ENCODE measurements at regions not wholly inside any gene's neighbourhood (a gene's known extent, or its start where the extent isn't known, plus 50 kb on each side); places are given as distances from the start of the nearest gene placed in this dataset.

GRCh38 chr3:71991681-71992080, 206.7 kb upstream of the PROK2 start:
- no peak for DNase-seq (ENCODE audit: low read depth)

- DNase-seq (ENCODE audit: low read depth), result no peak
Observed at GRCh38 chr3:71991046-71991445, 206.1 kb upstream of the PROK2 start.

- DNase-seq (ENCODE audit: low read depth), result no peak
Observed at GRCh38 chr3:71990545-71990944, 205.6 kb upstream of the PROK2 start.

- no peak for DNase-seq (ENCODE audit: low read depth)
Observed at GRCh38 chr3:71989165-71989564, 204.2 kb upstream of the PROK2 start.

GRCh38 chr3:71987828-71988227, 202.9 kb upstream of the PROK2 start:
- DNase-seq (ENCODE audit: low read depth), result no peak

- no peak for DNase-seq (ENCODE audit: low read depth)
Observed at GRCh38 chr3:71987089-71987735, 202.3 kb upstream of the PROK2 start.

GRCh38 chr3:71986606-71987005, 201.7 kb upstream of the PROK2 start:
- DNase-seq (ENCODE audit: low read depth), result no peak

GRCh38 chr3:71984843-71985613, 200.1 kb upstream of the PROK2 start:
- DNase-seq (ENCODE audit: low read depth), result no peak

GRCh38 chr3:71983694-71984093, 198.7 kb upstream of the PROK2 start:
- no peak for DNase-seq (ENCODE audit: low read depth)

GRCh38 chr3:71982506-71983258, 197.7 kb upstream of the PROK2 start:
- peak; percentile 79 for DNase-seq (ENCODE audit: low read depth)

- no peak for DNase-seq (ENCODE audit: low read depth)
Observed at GRCh38 chr3:71979175-71979574, 194.2 kb upstream of the PROK2 start.

GRCh38 chr3:71978150-71978721, 193.3 kb upstream of the PROK2 start:
- DNase-seq (ENCODE audit: low read depth), result no peak

GRCh38 chr3:71977525-71977924, 192.6 kb upstream of the PROK2 start:
- DNase-seq (ENCODE audit: low read depth), result no peak

GRCh38 chr3:71975573-71975972, 190.6 kb upstream of the PROK2 start:
- no peak for DNase-seq (ENCODE audit: low read depth)

GRCh38 chr3:71974786-71975185, 189.8 kb upstream of the PROK2 start:
- no peak for DNase-seq (ENCODE audit: low read depth)

- no peak for DNase-seq (ENCODE audit: low read depth)
Observed at GRCh38 chr3:71973274-71974030, 188.5 kb upstream of the PROK2 start.

- DNase-seq (ENCODE audit: low read depth), result peak; percentile 71
Observed at GRCh38 chr3:71972031-71972430, 187.1 kb upstream of the PROK2 start.

- DNase-seq (ENCODE audit: low read depth), result no peak
Observed at GRCh38 chr3:71968544-71968943, 183.6 kb upstream of the PROK2 start.

GRCh38 chr3:71966185-71966584, 181.2 kb upstream of the PROK2 start:
- DNase-seq (ENCODE audit: low read depth), result no peak

GRCh38 chr3:71964170-71964569, 179.2 kb upstream of the PROK2 start:
- no peak for DNase-seq (ENCODE audit: low read depth)

GRCh38 chr3:71962561-71963240, 177.8 kb upstream of the PROK2 start:
- DNase-seq (ENCODE audit: low read depth), result no peak

Measured in GM04504 (cell line).